ENCODE measurements at regions not wholly inside any gene's neighbourhood (a gene's known extent, or its start where the extent isn't known, plus 50 kb on each side); places are given as distances from the start of the nearest gene placed in this dataset.
"Not testable (repeated sequence)": the region's sequence is repeated elsewhere in the genome, so short reads cannot be mapped to it uniquely, and the experiment has no call there.

DNA sequence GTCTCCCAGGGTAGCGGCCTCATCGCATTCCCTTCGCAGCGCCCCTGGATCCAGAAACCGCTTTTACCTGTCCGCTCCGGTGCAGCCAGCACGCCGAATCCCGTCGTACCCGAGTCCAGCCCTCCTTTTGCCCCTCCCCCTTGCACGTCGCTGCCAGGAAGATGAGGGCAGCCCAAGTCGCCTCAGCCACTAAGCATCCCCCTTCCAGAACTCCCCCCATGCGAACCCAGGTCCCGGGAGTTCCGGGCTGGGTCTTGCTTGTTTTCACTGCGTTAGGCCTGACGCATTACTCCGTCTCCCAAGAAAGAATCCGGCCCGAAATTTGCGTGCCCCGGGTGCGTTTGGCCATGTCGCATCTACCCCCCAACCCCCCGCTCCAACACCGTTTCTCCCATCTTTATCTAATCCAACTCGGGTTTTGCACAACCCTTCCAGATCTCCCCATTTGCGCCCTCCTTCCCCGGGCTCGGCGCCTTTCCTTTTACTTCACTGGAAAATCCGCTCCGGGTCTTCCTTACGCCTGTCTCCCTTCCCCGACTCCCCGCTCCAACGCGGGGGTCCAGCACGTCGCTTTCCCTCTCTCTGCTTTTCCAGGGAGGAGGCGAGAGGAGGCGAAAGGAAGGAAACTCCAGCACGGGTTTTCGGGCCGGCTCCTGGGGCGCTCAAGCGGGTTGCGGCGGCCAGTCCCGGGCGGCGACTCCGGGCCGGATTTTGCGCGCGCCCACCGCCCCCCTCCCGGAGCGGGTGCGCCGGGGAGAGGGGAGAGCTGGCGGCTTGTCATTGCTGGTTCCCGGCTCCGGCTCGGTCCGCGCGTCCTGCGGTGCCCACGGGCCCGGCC is 116.0 kb downstream of the CRLF3 start:
- H3K27me3 ChIP-seq (ENCODE audit: insufficient read depth, low read length); CTCF ChIA-PET; POLR2A ChIA-PET; H3K36me3 ChIP-seq (ENCODE audit: control insufficient read depth in 1 of 2, insufficient read depth in 2 of 2, low read length in 2 of 2); H3K9me2 ChIP-seq (ENCODE audit: insufficient read depth); H4K20me1 ChIP-seq (ENCODE audit: insufficient read depth); RAD21 ChIA-PET (ENCODE audit: low non-redundant PET in 1 of 2, low total read pairs in 2 of 2, uncharacterized antibody in 2 of 2, unreplicated experiment in 2 of 2); intact Hi-C loops (cut with micrococcal nuclease); H3K9me3 ChIP-seq (ENCODE audit: control insufficient read depth in 1 of 2, insufficient read depth in 1 of 2, low read depth in 1 of 2, low read length in 2 of 2); BruUV-seq (replicated peaks): not testable (repeated sequence)
- ATAC-seq, result peak; percentile 79
- Histone ChIP-seq H2AFZ (ENCODE audit: low read depth, low read length, poor library complexity, severe bottlenecking) (peak overlapping the region; percentile 86), H3K4me2 (ENCODE audit: low read length) (peak overlapping the region; percentile 93), H3K79me2 (ENCODE audit: insufficient read depth, low read length) (peaks cover 38% of the 10 kb centered on the region), H3K9ac (ENCODE audit: low read length) (peak overlapping the region; percentile 78), H3K27ac (ENCODE audit: low read depth, low read length) (peak overlapping the region; percentile 93), H3K4me1 (ENCODE audit: control insufficient read depth in 1 of 2, insufficient read depth in 2 of 2, low read length in 2 of 2) (peaks cover 0 to 16% of the 10 kb centered on the region in 2 experiments; a peak in 3 of 4 replicates), H3K4me3 (replicated peaks in 1 of 2; ENCODE audit: low read depth in 1 of 2, low read length in 2 of 2) (peak overlapping the region; percentile 63 to 70)
- DNase-seq (ENCODE audit: low read depth, low spot score), result peak; percentile 81
- TF ChIP-seq EGR1 (IDR thresholded peaks at IDR 0.05; ENCODE audit: low read depth) (peak; percentile 28; the same call in 1 of the 2 replicates), YY1 (IDR thresholded peaks at IDR 0.05; ENCODE audit: extremely low read depth, insufficient replicate concordance, low read depth, low read length) (peak; percentile 59), FOSL1 (IDR thresholded peaks at IDR 0.05; ENCODE audit: low read depth) (peak; percentile 5; the same call in 1 of the 2 replicates), SP1 (IDR thresholded peaks at IDR 0.05; ENCODE audit: low read depth) (peak; percentile 93), SIN3A (IDR thresholded peaks at IDR 0.05; ENCODE audit: low read depth) (peak; percentile 59), JUND (IDR thresholded peaks at IDR 0.05) (peak; percentile 82), POLR2AphosphoS5 (IDR thresholded peaks at IDR 0.05; ENCODE audit: low read depth, low read length) (peak; percentile 18; the same call in 1 of the 2 replicates)
- TF ChIP-seq, protein P1, sequence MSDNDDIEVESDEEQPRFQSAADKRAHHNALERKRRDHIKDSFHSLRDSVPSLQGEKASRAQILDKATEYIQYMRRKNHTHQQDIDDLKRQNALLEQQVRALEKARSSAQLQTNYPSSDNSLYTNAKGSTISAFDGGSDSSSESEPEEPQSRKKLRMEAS (IDR thresholded peaks at IDR 0.05), result peak; percentile 48

DNA sequence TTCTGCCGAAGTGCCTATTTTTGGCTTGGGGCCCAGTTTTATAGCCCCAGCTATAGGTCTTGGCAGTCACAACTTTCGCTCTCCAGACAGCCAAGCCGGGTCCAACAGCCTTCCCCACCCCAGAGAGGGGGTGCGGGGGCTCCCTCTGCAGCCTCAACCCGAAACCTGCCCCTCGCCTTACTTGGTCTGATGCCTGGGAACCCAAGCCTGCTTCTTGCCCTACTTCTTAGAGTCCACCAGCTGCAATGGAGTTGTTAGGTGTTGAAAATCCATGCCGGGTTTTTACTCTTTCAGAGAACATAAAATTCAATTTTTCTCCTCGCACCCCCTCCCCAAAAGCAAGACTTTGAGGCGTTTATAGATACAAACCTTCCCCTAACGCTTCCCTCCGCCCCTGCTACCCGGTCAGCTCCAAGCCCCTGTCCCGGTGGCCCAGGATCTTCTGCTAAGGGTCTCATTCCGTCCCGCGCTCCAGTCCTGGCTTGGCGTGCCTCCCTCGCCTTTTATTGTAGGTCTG is 116.7 kb downstream of the CRLF3 start:
- H3K27me3 ChIP-seq (ENCODE audit: insufficient read depth, low read length); H3K9me3 ChIP-seq (ENCODE audit: control insufficient read depth in 1 of 2, insufficient read depth in 1 of 2, low read depth in 1 of 2, low read length in 2 of 2); POLR2A ChIA-PET; CTCF ChIA-PET; H3K36me3 ChIP-seq (ENCODE audit: control insufficient read depth in 1 of 2, insufficient read depth in 2 of 2, low read length in 2 of 2); H3K9me2 ChIP-seq (ENCODE audit: insufficient read depth); RAD21 ChIA-PET (ENCODE audit: low non-redundant PET in 1 of 2, low total read pairs in 2 of 2, uncharacterized antibody in 2 of 2, unreplicated experiment in 2 of 2); H4K20me1 ChIP-seq (ENCODE audit: insufficient read depth); DNase-seq (ENCODE audit: low read depth, low spot score); intact Hi-C loops (cut with micrococcal nuclease): not testable (repeated sequence)
- peak; percentile 24 for ATAC-seq
- peak overlapping the region; percentile 93 for H3K4me2 ChIP-seq (ENCODE audit: low read length)
- H3K4me3 ChIP-seq (replicated peaks in 1 of 2; ENCODE audit: low read depth in 1 of 2, low read length in 2 of 2), result peak overlapping the region; percentile 63 to 70
- peak overlapping the region; percentile 86 for H2AFZ ChIP-seq (ENCODE audit: low read depth, low read length, poor library complexity, severe bottlenecking)
- peaks cover 33% of the 10 kb centered on the region for H3K79me2 ChIP-seq (ENCODE audit: insufficient read depth, low read length)
- peaks cover 0 to 14% of the 10 kb centered on the region in 2 experiments; a peak in 3 of 4 replicates for H3K4me1 ChIP-seq (ENCODE audit: control insufficient read depth in 1 of 2, insufficient read depth in 2 of 2, low read length in 2 of 2)
- H3K27ac ChIP-seq (ENCODE audit: low read depth, low read length), result peak overlapping the region; percentile 93
- BruUV-seq (replicated peaks), result TSS peak; percentile 78
- H3K9ac ChIP-seq (ENCODE audit: low read length), result peak overlapping the region; percentile 78

DNA sequence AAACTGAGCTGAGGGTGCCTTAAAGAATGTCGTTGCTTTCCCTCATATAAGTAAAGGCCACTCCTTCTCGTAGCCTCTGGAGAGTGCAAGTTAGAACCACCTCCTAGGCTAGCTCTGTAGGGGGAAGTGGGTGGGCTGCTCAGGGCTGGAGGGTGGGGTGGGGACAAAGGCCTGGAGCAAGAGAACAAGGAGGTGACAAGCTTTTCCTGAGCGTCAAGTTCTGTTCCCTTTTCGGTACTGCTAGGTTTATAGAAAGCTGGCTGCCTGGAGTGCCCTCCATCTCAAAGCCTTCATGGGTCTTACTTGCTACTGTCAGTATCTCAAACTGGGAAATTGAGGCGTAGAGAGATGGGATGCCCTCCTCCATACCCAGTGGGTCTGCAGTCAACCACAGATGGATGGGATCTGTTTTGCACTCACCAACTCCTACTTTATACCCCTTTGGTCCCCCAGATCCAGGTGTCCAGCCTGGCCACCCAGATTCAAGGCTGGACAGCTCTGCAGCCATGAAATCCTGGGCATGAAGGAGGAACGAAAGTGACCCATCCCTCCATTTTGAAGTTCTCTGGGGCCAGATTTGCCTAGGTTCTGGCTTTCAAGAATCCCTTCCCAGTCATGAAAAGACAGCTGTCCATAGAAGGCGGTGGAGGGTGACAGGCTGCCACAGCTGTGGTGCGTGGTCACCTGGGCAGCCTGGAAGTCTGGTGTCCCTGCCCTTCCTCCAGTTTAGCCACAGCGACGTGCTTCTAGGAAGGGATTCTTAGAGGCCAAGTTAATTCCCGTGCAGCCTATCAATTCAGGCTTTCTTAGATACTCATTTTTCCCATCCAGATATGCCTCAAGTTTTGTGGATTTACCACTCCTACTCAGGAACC is 117.8 kb downstream of the CRLF3 start:
- H3K27ac ChIP-seq (ENCODE audit: low read depth, low read length); DNase-seq (ENCODE audit: low read depth, low spot score); H3K36me3 ChIP-seq (ENCODE audit: control insufficient read depth in 1 of 2, insufficient read depth in 2 of 2, low read length in 2 of 2); CTCF ChIA-PET; H4K20me1 ChIP-seq (ENCODE audit: insufficient read depth); BruUV-seq (replicated peaks); RAD21 ChIA-PET (ENCODE audit: low non-redundant PET in 1 of 2, low total read pairs in 2 of 2, uncharacterized antibody in 2 of 2, unreplicated experiment in 2 of 2); H3K27me3 ChIP-seq (ENCODE audit: insufficient read depth, low read length); H3K9ac ChIP-seq (ENCODE audit: low read length); ATAC-seq; H3K9me3 ChIP-seq (ENCODE audit: control insufficient read depth in 1 of 2, insufficient read depth in 1 of 2, low read depth in 1 of 2, low read length in 2 of 2); H3K9me2 ChIP-seq (ENCODE audit: insufficient read depth); POLR2A ChIA-PET; intact Hi-C loops (cut with micrococcal nuclease); H2AFZ ChIP-seq (ENCODE audit: low read depth, low read length, poor library complexity, severe bottlenecking): not testable (repeated sequence)
- H3K4me3 ChIP-seq (replicated peaks in 1 of 2; ENCODE audit: low read depth in 1 of 2, low read length in 2 of 2), result peak overlapping the region; percentile 63 to 70; a peak in 2 of 4 replicates
- peaks cover 0 to 14% of the 10 kb centered on the region in 2 experiments; a peak in 3 of 4 replicates for H3K4me1 ChIP-seq (ENCODE audit: control insufficient read depth in 1 of 2, insufficient read depth in 2 of 2, low read length in 2 of 2)
- peak overlapping the region; percentile 93 for H3K4me2 ChIP-seq (ENCODE audit: low read length)
- peaks cover 22% of the 10 kb centered on the region for H3K79me2 ChIP-seq (ENCODE audit: insufficient read depth, low read length)

Measured in HCT116 (cell line).